Astrocyte (in vitro differentiated cells and primary cell): ENCODE measurements at regions not wholly inside any gene's neighbourhood (a gene's known extent, or its start where the extent isn't known, plus 50 kb on each side); places are given as distances from the start of the nearest gene placed in this dataset.

Experiments used
- DNase-seq: peaks from one replicate; pipeline ENCODE4 v3.0.0-alpha.2; 2010; ENCODE audit warnings: low read depth
- FAIRE-seq: peaks from 2 replicates; lab custom pipeline; 2011; peaks lifted over from hg19 to GRCh38; lab: Jason Lieb, UNC
- H2AFZ ChIP-seq: 2 replicates; pipeline ENCODE4 v1.6.0; 2012; ENCODE audit warnings: low read depth, low read length, inconsistent platforms
- H3K27ac ChIP-seq: 2 replicates; pipeline ENCODE4 v1.5.1; 2011; ENCODE audit warnings: low read depth, low read length, inconsistent platforms
- H3K27me3 ChIP-seq: 2 replicates; pipeline ENCODE4 v1.6.0; 2011; ENCODE audit warnings: low read length, inconsistent platforms; ENCODE audit not compliant: insufficient read depth
- H3K36me3 ChIP-seq: 2 replicates; pipeline ENCODE4 v1.5.1; 2011; ENCODE audit warnings: low read length, inconsistent platforms; ENCODE audit not compliant: insufficient read depth
- H3K4me1 ChIP-seq: 2 replicates; pipeline ENCODE4 v1.5.1; 2011; ENCODE audit warnings: low read length, inconsistent platforms; ENCODE audit not compliant: insufficient read depth
- H3K4me2 ChIP-seq: 2 replicates; pipeline ENCODE4 v1.6.0; 2012; ENCODE audit warnings: low read length, inconsistent platforms
- H3K4me3 ChIP-seq: 2 replicates; pipeline ENCODE4 v1.5.1; 2011; ENCODE audit warnings: low read depth, mild to moderate bottlenecking, low read length, inconsistent platforms; ENCODE audit not compliant: insufficient read depth
- H3K79me2 ChIP-seq: 2 replicates; pipeline ENCODE4 v1.6.0; 2012; ENCODE audit warnings: mild to moderate bottlenecking, low read length, inconsistent platforms; ENCODE audit not compliant: insufficient read depth
- H3K9ac ChIP-seq: 2 replicates; pipeline ENCODE4 v1.6.0; 2012; ENCODE audit warnings: mild to moderate bottlenecking, low read length, inconsistent platforms
- H3K9me3 ChIP-seq: 2 replicates; pipeline ENCODE4 v1.5.1; 2012; ENCODE audit warnings: low read depth, mild to moderate bottlenecking, low read length, inconsistent platforms; ENCODE audit not compliant: insufficient read depth
- H4K20me1 ChIP-seq: 2 replicates; pipeline ENCODE4 v1.6.0; 2012; ENCODE audit warnings: low read length, inconsistent platforms; ENCODE audit not compliant: insufficient read depth
- H3K27ac Mint-ChIP-seq: one replicate; pipeline ENCODE4 v1.8.0; 2021; ENCODE audit warnings: mild to moderate bottlenecking, mixed read lengths; ENCODE audit not compliant: unreplicated experiment
- H3K27me3 Mint-ChIP-seq: one replicate; pipeline ENCODE4 v1.8.0; 2021; ENCODE audit warnings: low read depth, mixed read lengths; ENCODE audit not compliant: unreplicated experiment
- H3K36me3 Mint-ChIP-seq: one replicate; pipeline ENCODE4 v1.8.0; 2021; ENCODE audit warnings: low read depth, mixed read lengths; ENCODE audit not compliant: unreplicated experiment
- H3K4me1 Mint-ChIP-seq: one replicate; pipeline ENCODE4 v1.8.0; 2021; ENCODE audit warnings: low read depth, mixed read lengths; ENCODE audit not compliant: unreplicated experiment
- H3K4me3 Mint-ChIP-seq: one replicate; pipeline ENCODE4 v1.8.0; 2021; ENCODE audit warnings: mild to moderate bottlenecking, moderate library complexity, mixed read lengths; ENCODE audit not compliant: unreplicated experiment
- H3K9me3 Mint-ChIP-seq: one replicate; pipeline ENCODE4 v1.8.0; 2021; ENCODE audit warnings: mild to moderate bottlenecking, mixed read lengths; ENCODE audit not compliant: unreplicated experiment
- EZH2 ChIP-seq: IDR thresholded peaks from 2 replicates; pipeline ENCODE4 v1.6.1; 2012; ENCODE audit warnings: mild to moderate bottlenecking, low read length, inconsistent platforms; ENCODE audit not compliant: insufficient read depth
- TF ChIP-seq, protein P1 (sequence below): IDR thresholded peaks from 2 replicates; pipeline ENCODE4 v1.5.1; 2011; ENCODE audit warnings: low read depth, mild to moderate bottlenecking, inconsistent platforms, low read length, moderate library complexity; ENCODE audit not compliant: insufficient read depth

DNA sequence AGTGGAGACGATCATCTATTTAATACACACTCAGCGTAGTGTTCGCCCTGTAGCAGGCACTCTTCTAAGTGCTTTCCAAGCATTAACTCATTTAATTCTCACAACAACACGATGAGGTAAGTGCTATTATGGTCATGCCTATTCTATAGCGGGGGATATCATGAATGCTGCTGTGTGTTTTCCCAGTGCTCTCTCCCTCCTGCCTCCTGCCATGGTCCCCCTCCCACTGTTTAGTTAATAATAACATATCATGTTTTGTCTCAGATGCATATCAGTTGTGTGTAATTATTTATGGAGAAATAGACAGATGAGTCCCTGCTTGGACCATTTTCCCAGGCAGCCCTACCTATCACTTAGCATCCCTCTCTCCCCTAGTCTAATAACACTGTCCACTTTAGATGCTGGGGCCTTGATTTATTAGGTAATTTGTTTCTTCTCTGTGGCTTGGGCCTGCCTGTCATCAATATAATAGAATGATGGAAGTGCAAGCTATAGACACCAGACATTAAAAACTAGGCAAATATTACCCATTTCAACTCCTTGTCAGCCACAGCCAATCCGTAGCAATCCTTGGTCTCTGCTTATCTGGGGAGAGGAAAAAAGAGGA lies 122.9 kb upstream of the TLE3 start:
- no peaks in the 10 kb centered on the region for H3K79me2 ChIP-seq
- no peak for DNase-seq
- H3K27me3 ChIP-seq: peaks cover 23% of the 10 kb centered on the region
- no peaks in the 10 kb centered on the region for H3K9me3 ChIP-seq
- no peak overlapping the region for H2AFZ ChIP-seq
- H3K4me1 ChIP-seq: no peaks in the 10 kb centered on the region
- Mint-ChIP-seq H3K27me3 (peaks cover 82% of the 10 kb centered on the region), H3K4me1 (no peaks in the 10 kb centered on the region), H3K9me3 (peaks cover 3% of the 10 kb centered on the region), H3K36me3 (peaks cover 5% of the 10 kb centered on the region), H3K27ac (no peak overlapping the region), H3K4me3 (no peak overlapping the region)
- TF ChIP-seq EZH2: no peak
- TF ChIP-seq, protein P1, sequence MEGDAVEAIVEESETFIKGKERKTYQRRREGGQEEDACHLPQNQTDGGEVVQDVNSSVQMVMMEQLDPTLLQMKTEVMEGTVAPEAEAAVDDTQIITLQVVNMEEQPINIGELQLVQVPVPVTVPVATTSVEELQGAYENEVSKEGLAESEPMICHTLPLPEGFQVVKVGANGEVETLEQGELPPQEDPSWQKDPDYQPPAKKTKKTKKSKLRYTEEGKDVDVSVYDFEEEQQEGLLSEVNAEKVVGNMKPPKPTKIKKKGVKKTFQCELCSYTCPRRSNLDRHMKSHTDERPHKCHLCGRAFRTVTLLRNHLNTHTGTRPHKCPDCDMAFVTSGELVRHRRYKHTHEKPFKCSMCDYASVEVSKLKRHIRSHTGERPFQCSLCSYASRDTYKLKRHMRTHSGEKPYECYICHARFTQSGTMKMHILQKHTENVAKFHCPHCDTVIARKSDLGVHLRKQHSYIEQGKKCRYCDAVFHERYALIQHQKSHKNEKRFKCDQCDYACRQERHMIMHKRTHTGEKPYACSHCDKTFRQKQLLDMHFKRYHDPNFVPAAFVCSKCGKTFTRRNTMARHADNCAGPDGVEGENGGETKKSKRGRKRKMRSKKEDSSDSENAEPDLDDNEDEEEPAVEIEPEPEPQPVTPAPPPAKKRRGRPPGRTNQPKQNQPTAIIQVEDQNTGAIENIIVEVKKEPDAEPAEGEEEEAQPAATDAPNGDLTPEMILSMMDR: no peak
- no peak overlapping the region for H3K9ac ChIP-seq
- no peak overlapping the region for H3K4me3 ChIP-seq
- no peaks in the 10 kb centered on the region for H3K36me3 ChIP-seq
- no peaks in the 10 kb centered on the region for H4K20me1 ChIP-seq
- no peak for FAIRE-seq
- H3K4me2 ChIP-seq: no peak overlapping the region
- no peak overlapping the region for H3K27ac ChIP-seq

GRCh38 chr15:70219966-70220365 lies 122.2 kb upstream of the TLE3 start:
- Histone ChIP-seq H3K27me3 (peaks cover 17% of the 10 kb centered on the region), H4K20me1 (no peaks in the 10 kb centered on the region), H3K4me2 (no peak overlapping the region), H3K9me3 (no peaks in the 10 kb centered on the region), H3K27ac (no peak overlapping the region), H2AFZ (no peak overlapping the region), H3K9ac (no peak overlapping the region), H3K36me3 (no peaks in the 10 kb centered on the region), H3K79me2 (no peaks in the 10 kb centered on the region), H3K4me3 (no peak overlapping the region), H3K4me1 (no peaks in the 10 kb centered on the region)
- peaks cover 5% of the 10 kb centered on the region for H3K36me3 Mint-ChIP-seq
- DNase-seq (no peak), FAIRE-seq (no peak)
- H3K27me3 Mint-ChIP-seq: peaks cover 78% of the 10 kb centered on the region
- no peak overlapping the region for H3K27ac Mint-ChIP-seq
- TF ChIP-seq, protein P1: no peak
- TF ChIP-seq EZH2: no peak
- H3K9me3 Mint-ChIP-seq: peaks cover 3% of the 10 kb centered on the region
- no peak overlapping the region for H3K4me3 Mint-ChIP-seq
- H3K4me1 Mint-ChIP-seq: no peaks in the 10 kb centered on the region

- Histone ChIP-seq H3K27ac (no peak overlapping the region), H3K36me3 (no peaks in the 10 kb centered on the region), H3K79me2 (no peaks in the 10 kb centered on the region), H3K9ac (no peak overlapping the region), H2AFZ (no peak overlapping the region), H3K4me2 (no peak overlapping the region), H3K4me3 (no peak overlapping the region), H3K9me3 (no peaks in the 10 kb centered on the region), H3K27me3 (peaks cover 15% of the 10 kb centered on the region), H4K20me1 (no peaks in the 10 kb centered on the region), H3K4me1 (no peaks in the 10 kb centered on the region)
- Mint-ChIP-seq H3K36me3 (peaks cover 5% of the 10 kb centered on the region), H3K4me3 (no peak overlapping the region), H3K27ac (no peak overlapping the region), H3K4me1 (no peaks in the 10 kb centered on the region), H3K27me3 (peaks cover 76% of the 10 kb centered on the region), H3K9me3 (peaks cover 3% of the 10 kb centered on the region)
- no peak for TF ChIP-seq EZH2
- DNase-seq: no peak
- no peak for FAIRE-seq
Measured at GRCh38 chr15:70219256-70219895, 121.7 kb upstream of the TLE3 start.
